IMR-90 (cell line): ENCODE measurements at regions not wholly inside any gene's neighbourhood (a gene's known extent, or its start where the extent isn't known, plus 50 kb on each side); places are given as distances from the start of the nearest gene placed in this dataset.
A peak's percentile ranks its signal among the peaks of the same experiment; 100 is the strongest.

ENCODE experiments used
- ATAC-seq: fragments of 200-7000 bp; cut with Tn5 transposase; 2 replicates; pipeline ENCODE4 v1.9.1; 2020; ENCODE audit warnings: low read depth, mild to moderate bottlenecking, moderate library complexity
- BruUV-seq: library from RNA; stranded (reverse); fragments of 400-500 nt; replicated peaks from 2 replicates; lab custom pipeline; 2021; lab: Mats Ljungman, UMichigan
- CTCF ChIA-PET: fragments of 300-600 bp; formaldehyde crosslinking; extraction: SDS; loops from one replicate; lab custom pipeline; 2021; ENCODE audit warnings: antibody characterized with exemption; lab: Yijun Ruan, JAX
- POLR2A ChIA-PET: fragments of 300-600 bp; sonication (Branson Sonifier 250); formaldehyde crosslinking; loops from one replicate; lab custom pipeline; 2022; ENCODE audit warnings: antibody characterized with exemption; ENCODE audit not compliant: unreplicated experiment; lab: Charles Lee
- DNase-seq: peaks from one replicate; pipeline ENCODE4 v3.0.0; 2013
- H2AFZ ChIP-seq: replicated peaks from 2 replicates; pipeline ENCODE3; 2013; ENCODE audit warnings: low read length, mild to moderate bottlenecking; ENCODE audit not compliant: poor library complexity
- H2AK5ac ChIP-seq: 2 replicates; pipeline ENCODE4 v1.6.1; 2013; ENCODE audit warnings: low read depth, low read length, inconsistent platforms
- H2AK9ac ChIP-seq: replicated peaks from 2 replicates; pipeline ENCODE3; 2013; ENCODE audit warnings: mild to moderate bottlenecking, low read depth, low read length, moderate library complexity; ENCODE audit not compliant: poor library complexity
- H2BK120ac ChIP-seq: 2 replicates; pipeline ENCODE4 v1.6.1; 2013; ENCODE audit warnings: low read depth, low read length, inconsistent platforms
- H2BK15ac ChIP-seq: 3 replicates; pipeline ENCODE4 v1.6.1; 2013; ENCODE audit warnings: low read depth, low read length, inconsistent platforms
- H2BK20ac ChIP-seq: 2 replicates; pipeline ENCODE4 v1.6.1; 2013; ENCODE audit warnings: low read depth, mild to moderate bottlenecking, inconsistent platforms, low read length, moderate library complexity
- H2BK5ac ChIP-seq: 2 replicates; pipeline ENCODE4 v1.6.1; 2013; ENCODE audit warnings: mild to moderate bottlenecking, low read depth, low read length, inconsistent platforms; ENCODE audit not compliant: poor library complexity, severe bottlenecking
- H3K14ac ChIP-seq: replicated peaks from 2 replicates; pipeline ENCODE4 v1.6.1; 2013; ENCODE audit warnings: low read depth, low read length, inconsistent platforms
- H3K18ac ChIP-seq: 2 replicates; pipeline ENCODE4 v1.6.1; 2013; ENCODE audit warnings: low read depth, low read length, control low read depth
- H3K23ac ChIP-seq: 2 replicates; pipeline ENCODE4 v1.6.1; 2013; ENCODE audit warnings: low read depth, low read length, inconsistent platforms
- H3K27ac ChIP-seq: 2 replicates; pipeline ENCODE4 v1.5.1; 2013; ENCODE audit warnings: mild to moderate bottlenecking, control low read depth, low read length; ENCODE audit not compliant: insufficient read depth
- H3K27me3 ChIP-seq: 2 replicates; pipeline ENCODE4 v1.6.1; 2013; ENCODE audit warnings: low read length; ENCODE audit not compliant: control insufficient read depth, insufficient read depth
- H3K36me3 ChIP-seq: 2 replicates; pipeline ENCODE4 v1.6.1; 2013; ENCODE audit warnings: low read length, mixed read lengths; ENCODE audit not compliant: control insufficient read depth, insufficient read depth
- H3K4ac ChIP-seq: 2 replicates; pipeline ENCODE4 v1.6.1; 2013; ENCODE audit warnings: low read depth, low read length, inconsistent platforms
- H3K4me1 ChIP-seq: 2 replicates; pipeline ENCODE4 v1.6.1; 2013; ENCODE audit warnings: low read length, mixed read lengths; ENCODE audit not compliant: control insufficient read depth, insufficient read depth
- H3K4me2 ChIP-seq: 2 replicates; pipeline ENCODE4 v1.6.1; 2013; ENCODE audit warnings: low read depth, mild to moderate bottlenecking, control low read depth, low read length, moderate library complexity
- H3K4me3 ChIP-seq: 2 replicates; pipeline ENCODE4 v1.5.1; 2013; ENCODE audit warnings: low read depth, mild to moderate bottlenecking, control low read depth, low read length, moderate library complexity; ENCODE audit not compliant: insufficient read depth
- H3K56ac ChIP-seq: 2 replicates; pipeline ENCODE4 v1.6.1; 2013; ENCODE audit warnings: low read length, inconsistent platforms; ENCODE audit not compliant: insufficient read depth; ENCODE audit errors: extremely low read depth
- H3K79me1 ChIP-seq, 2 experiments: 2 replicates each; pipeline ENCODE4 v1.6.1; 2013; ENCODE audit warnings: low read length in 2 of 2, inconsistent platforms in 1 of 2, low read depth in 1 of 2
- H3K9ac ChIP-seq: 2 replicates; pipeline ENCODE4 v1.6.1; 2013; ENCODE audit warnings: low read depth, low read length, control low read depth
- H3K9me1 ChIP-seq: 2 replicates; pipeline ENCODE4 v1.6.1; 2013; ENCODE audit warnings: low read length, inconsistent platforms; ENCODE audit not compliant: insufficient read depth
- H3K9me3 ChIP-seq: 2 replicates; pipeline ENCODE4 v1.6.1; 2013; ENCODE audit warnings: low read length; ENCODE audit not compliant: control insufficient read depth, insufficient read depth
- H4K20me1 ChIP-seq: 2 replicates; pipeline ENCODE4 v1.6.1; 2013; ENCODE audit warnings: low read length, inconsistent platforms; ENCODE audit not compliant: insufficient read depth
- H4K5ac ChIP-seq: 2 replicates; pipeline ENCODE4 v1.6.1; 2013; ENCODE audit warnings: mild to moderate bottlenecking, low read depth, low read length, control low read depth
- H4K8ac ChIP-seq, 2 experiments: 2 replicates each; pipeline ENCODE4 v1.6.1; 2013; ENCODE audit warnings: low read depth in 2 of 2, low read length in 2 of 2, control low read depth in 1 of 2, inconsistent platforms in 1 of 2
- H4K91ac ChIP-seq: 2 replicates; pipeline ENCODE4 v1.6.1; 2013; ENCODE audit warnings: low read depth, low read length, inconsistent platforms; ENCODE audit not compliant: insufficient read depth
- BHLHE40 ChIP-seq: fragments of 150-350 bp; IDR thresholded peaks from 2 replicates; pipeline ENCODE4 v1.6.1; 2016; ENCODE audit warnings: mild to moderate bottlenecking, low read depth, low read length
- CEBPB ChIP-seq: IDR thresholded peaks from 2 replicates; pipeline ENCODE4 v1.6.1; 2012; ENCODE audit warnings: low read depth, low read length, improper control_type of control experiment
- CHD1 ChIP-seq: IDR thresholded peaks from 2 replicates; pipeline ENCODE4 v1.6.1; 2012; ENCODE audit warnings: low read depth, low read length, improper control_type of control experiment
- CTCF ChIP-seq: conservative IDR thresholded peaks from 2 replicates; pipeline ENCODE4 v1.5.1; 2012; ENCODE audit warnings: mild to moderate bottlenecking, low read depth, low read length, improper control_type of control experiment
- ELK1 ChIP-seq: fragments of 150-350 bp; IDR thresholded peaks from 2 replicates; pipeline ENCODE4 v1.6.1; 2016; ENCODE audit warnings: low read depth, mild to moderate bottlenecking, low read length, moderate library complexity, borderline replicate concordance
- FOS ChIP-seq: fragments of 150-350 bp; IDR thresholded peaks from 2 replicates; pipeline ENCODE4 v1.6.1; 2016; ENCODE audit warnings: low read depth, low read length
- MAFK ChIP-seq: IDR thresholded peaks from 2 replicates; pipeline ENCODE4 v1.6.1; 2012; ENCODE audit warnings: low read depth, low read length, improper control_type of control experiment
- MAZ ChIP-seq: IDR thresholded peaks from 2 replicates; pipeline ENCODE4 v1.6.1; 2012; ENCODE audit warnings: low read depth, mild to moderate bottlenecking, low read length, improper control_type of control experiment, moderate library complexity, borderline replicate concordance
- MXI1 ChIP-seq: IDR thresholded peaks from 2 replicates; pipeline ENCODE4 v1.6.1; 2012; ENCODE audit warnings: low read depth, mild to moderate bottlenecking, low read length, moderate library complexity, borderline replicate concordance
- POLR2A ChIP-seq: IDR thresholded peaks from 2 replicates; pipeline ENCODE4 v1.6.1; 2012; ENCODE audit warnings: mild to moderate bottlenecking, low read depth, low read length
- RAD21 ChIP-seq: IDR thresholded peaks from 2 replicates; pipeline ENCODE4 v1.6.1; 2012; ENCODE audit warnings: low read length, improper control_type of control experiment
- RCOR1 ChIP-seq: IDR thresholded peaks from 2 replicates; pipeline ENCODE4 v1.6.1; 2012; ENCODE audit warnings: mild to moderate bottlenecking, low read length, improper control_type of control experiment; ENCODE audit not compliant: insufficient replicate concordance
- RFX5 ChIP-seq: IDR thresholded peaks from 2 replicates; pipeline ENCODE4 v1.8.0; 2012; ENCODE audit warnings: low read depth, mild to moderate bottlenecking, low read length, moderate library complexity
- SMC3 ChIP-seq: fragments of 150-350 bp; IDR thresholded peaks from 2 replicates; pipeline ENCODE4 v1.6.1; 2016; ENCODE audit warnings: low read depth, mild to moderate bottlenecking, antibody characterized with exemption, low read length, moderate library complexity
- USF2 ChIP-seq: fragments of 150-350 bp; IDR thresholded peaks from 2 replicates; pipeline ENCODE4 v1.6.1; 2017; ENCODE audit warnings: mild to moderate bottlenecking, antibody characterized with exemption, low read length, low read depth
- WGBS, 2 experiments: methylation state at CpG; one replicate each; pipeline versions ENCODE4 v1.1.5 to v1.1.7; 2013; ENCODE audit warnings: missing lambda C conversion rate in 2 of 2; ENCODE audit not compliant: insufficient read length in 1 of 2; ENCODE audit errors: extremely low coverage in 2 of 2; 5-methylcytosine and 5-hydroxymethylcytosine counted together
- dilution Hi-C: fragments of 300-500 bp; cut with HindIII; formaldehyde crosslinking; loops from one replicate; pipeline ENCODE4 v1.14.3; 2018; ENCODE audit warnings: low sequenced_read_pairs; ENCODE audit not compliant: unreplicated experiment
- in situ Hi-C: fragments of 300-500 bp; cut with MboI; formaldehyde crosslinking; loops from 3 replicates; pipeline ENCODE4 v1.14.3; 2019; ENCODE audit warnings: low sequenced_read_pairs, inconsistent platforms, mixed read lengths
- intact Hi-C: fragments of 100-400 bp; cut with micrococcal nuclease; formaldehyde crosslinking; loops from 2 replicates; pipeline ENCODE4 v1.10.0; 2022

GRCh38 chrX:40148385-40149285 lies 50.9 kb upstream of the BCOR start:
- WGBS, 2 experiments = no CpG with 5 or more reads among the region's 24 CpGs
- intact Hi-C loops = no loop called here
- H3K4me2 ChIP-seq = no peak overlapping the region
- TF ChIP-seq CTCF (no peak), SMC3 (no peak), RAD21 (no peak), BHLHE40 (no peak), CHD1 (no peak), MAFK (no peak), RFX5 (no peak), MAZ (no peak), RCOR1 (no peak), USF2 (no peak), CEBPB (no peak), MXI1 (no peak), FOS (no peak), ELK1 (no peak), POLR2A (no peak)

More at GRCh38 chrX:40148385-40149285, 50.9 kb upstream of the BCOR start:
- H2AK5ac ChIP-seq = no peak overlapping the region
- H3K14ac ChIP-seq = no peak overlapping the region
- no peak overlapping the region for H2BK15ac ChIP-seq
- dilution Hi-C loops = no loop called here
- H3K9ac ChIP-seq = no peak overlapping the region
- H3K9me1 ChIP-seq = no peaks in the 10 kb centered on the region
- no peak overlapping the region for H3K56ac ChIP-seq
- ATAC-seq = no peak
- no peak overlapping the region for H2BK20ac ChIP-seq
- no peak overlapping the region for H2BK120ac ChIP-seq
- no peak overlapping the region for H3K27ac ChIP-seq
- H2BK5ac ChIP-seq = no peak overlapping the region
- no peak overlapping the region for H4K8ac ChIP-seq
- H3K4me3 ChIP-seq = no peak overlapping the region
- H4K20me1 ChIP-seq = no peaks in the 10 kb centered on the region
- H3K27me3 ChIP-seq = peaks cover 28% of the 10 kb centered on the region
- in situ Hi-C loops = no loop called here
- peak overlapping the region; percentile 55 for H2AFZ ChIP-seq
- no peaks in the 10 kb centered on the region for H3K36me3 ChIP-seq
- ChIA-PET CTCF (interaction anchor here (1.0 kb wide), 1 partner anchor 21 kb away, joined by 4 read pairs; no protein-coding TSS in a partner anchor), POLR2A (no interaction called here)
- no peak overlapping the region for H2AK9ac ChIP-seq
- DNase-seq = no peak
- H3K4ac ChIP-seq = no peak overlapping the region
- H3K9me3 ChIP-seq = no peaks in the 10 kb centered on the region; the same call in 1 of the 2 replicates
- H3K4me1 ChIP-seq = no peaks in the 10 kb centered on the region
- BruUV-seq = no TSS peak
- H3K79me1 ChIP-seq = no peaks in the 10 kb centered on the region
- no peak overlapping the region for H4K5ac ChIP-seq
- no peak overlapping the region for H3K23ac ChIP-seq
- H4K91ac ChIP-seq = no peak overlapping the region
- H3K18ac ChIP-seq = no peak overlapping the region
